ENCODE measurements at regions not wholly inside any gene's neighbourhood (a gene's known extent, or its start where the extent isn't known, plus 50 kb on each side); places are given as distances from the start of the nearest gene placed in this dataset.

DNA sequence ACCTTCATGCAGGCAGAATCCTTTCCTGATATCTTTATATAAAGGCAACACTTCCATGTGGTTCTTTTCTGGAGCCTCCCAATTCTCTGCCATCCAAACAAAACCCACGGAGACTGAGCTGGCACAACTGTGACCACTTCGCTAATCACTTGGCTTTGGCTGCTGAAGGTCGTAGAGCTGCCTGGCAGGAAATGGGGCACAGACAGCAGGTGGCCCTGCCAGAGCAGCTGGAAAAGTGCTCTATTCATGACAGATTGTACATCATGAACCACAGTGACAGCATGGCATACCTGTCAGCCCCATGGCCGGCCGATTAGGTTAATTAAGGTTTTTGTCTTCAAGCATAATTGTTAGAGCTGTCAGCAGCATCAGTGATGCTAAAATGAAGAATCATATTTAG is 141.9 kb upstream of the ANKRD55 start:
- TF ChIP-seq POLR2A (IDR thresholded peaks at IDR 0.05; ENCODE audit: low read length) (no peak), GATA1 (IDR thresholded peaks at IDR 0.05; ENCODE audit: low read depth, low read length) (no peak)

Measured in erythroblast (primary cell).